ENCODE measurements at regions not wholly inside any gene's neighbourhood (a gene's known extent, or its start where the extent isn't known, plus 50 kb on each side); places are given as distances from the start of the nearest gene placed in this dataset.

DNA sequence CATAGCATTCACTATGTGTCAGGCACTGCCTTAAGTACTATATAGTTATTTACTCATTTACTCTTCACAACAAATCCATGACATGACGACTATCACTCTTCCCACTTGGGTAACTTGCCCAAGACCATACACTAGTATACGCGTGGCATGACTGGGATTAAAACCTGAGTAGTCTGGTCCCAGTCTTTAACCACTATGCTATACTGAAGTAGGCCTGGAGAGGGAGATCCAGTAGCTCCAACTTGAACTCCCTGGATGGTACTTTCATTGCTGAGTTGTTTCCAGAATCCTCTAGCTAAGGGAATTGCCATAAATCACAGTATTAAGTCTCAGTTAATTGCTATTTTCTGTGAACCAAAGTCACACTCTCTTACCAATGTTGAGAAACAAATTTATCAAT lies 116.2 kb upstream of the LSAMP start:
- TF ChIP-seq CTCF (IDR thresholded peaks at IDR 0.05) (no peak), POLR2A (IDR thresholded peaks at IDR 0.05) (no peak)
